NCI-H2107 (cell line): ENCODE measurements at regions not wholly inside any gene's neighbourhood (a gene's known extent, or its start where the extent isn't known, plus 50 kb on each side); places are given as distances from the start of the nearest gene placed in this dataset.

ENCODE experiments used
- DNase-seq: peaks from one replicate; lab custom pipeline; 2025; lab: John Stamatoyannopoulos, UW

- no peak for DNase-seq
These were observed 146.2 kb downstream of the DACT1 start for GRCh38 chr14:58783792-58784511.

- DNase-seq: no peak
These were observed 147.2 kb downstream of the DACT1 start for GRCh38 chr14:58784931-58785330.

- no peak for DNase-seq
These were observed 147.9 kb downstream of the DACT1 start for GRCh38 chr14:58785701-58786100.

GRCh38 chr14:58787592-58787991, 149.8 kb downstream of the DACT1 start:
- DNase-seq: no peak

GRCh38 chr14:58788655-58789503, 151.1 kb downstream of the DACT1 start:
- DNase-seq: no peak

- no peak for DNase-seq
These were observed 152.0 kb downstream of the DACT1 start for GRCh38 chr14:58789736-58790135.

- no peak for DNase-seq
These were observed 154.7 kb downstream of the DACT1 start for GRCh38 chr14:58792416-58792815.

- DNase-seq: no peak
These were observed 155.5 kb downstream of the DACT1 start for GRCh38 chr14:58793131-58793740.

- DNase-seq: no peak
These were observed 157.4 kb downstream of the DACT1 start for GRCh38 chr14:58794993-58795762.

GRCh38 chr14:58796242-58797009, 158.7 kb downstream of the DACT1 start:
- no peak for DNase-seq

- no peak for DNase-seq
These were observed 159.3 kb downstream of the DACT1 start for GRCh38 chr14:58797010-58797429.

- DNase-seq: no peak
These were observed 160.4 kb downstream of the DACT1 start for GRCh38 chr14:58798173-58798572.

GRCh38 chr14:58801086-58801485, 163.3 kb downstream of the DACT1 start:
- DNase-seq: no peak

GRCh38 chr14:58805057-58805456, 167.3 kb downstream of the DACT1 start:
- peak; percentile 23 for DNase-seq

GRCh38 chr14:58805605-58806409, 168.0 kb downstream of the DACT1 start:
- peak; percentile 66 for DNase-seq

GRCh38 chr14:58807191-58807590, 169.4 kb downstream of the DACT1 start:
- DNase-seq: no peak

GRCh38 chr14:58808828-58809227, 171.1 kb downstream of the DACT1 start:
- no peak for DNase-seq

GRCh38 chr14:58809520-58809919, 171.8 kb downstream of the DACT1 start:
- no peak for DNase-seq

GRCh38 chr14:58812050-58812910, 174.5 kb downstream of the DACT1 start:
- no peak for DNase-seq
